DMS 273 treated with DMSO at 0.1 percent for 48 hours (cell line): ENCODE measurements at regions not wholly inside any gene's neighbourhood (a gene's known extent, or its start where the extent isn't known, plus 50 kb on each side); places are given as distances from the start of the nearest gene placed in this dataset.

Experiments used
- DNase-seq: peaks from one replicate; lab custom pipeline; 2025; lab: John Stamatoyannopoulos, UW

DNA sequence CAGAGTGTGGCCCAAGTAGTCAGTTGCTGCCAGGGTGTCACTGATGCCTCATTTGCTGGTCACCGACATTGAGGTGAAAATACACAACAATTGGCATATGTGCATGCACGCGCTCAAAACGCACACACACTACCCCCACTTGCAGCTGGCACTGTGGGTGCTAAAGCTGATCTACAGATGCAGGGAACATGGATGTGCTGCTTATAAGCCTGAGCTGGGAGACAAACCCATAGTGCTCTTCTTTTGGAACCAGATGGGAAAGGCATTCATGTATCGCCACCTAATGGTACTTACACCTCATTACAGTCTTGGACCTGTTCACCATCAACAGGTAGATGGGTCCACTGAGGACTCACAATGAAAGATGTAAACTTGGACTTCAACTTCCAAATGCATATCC lies 70.3 kb upstream of the CAMK1G start:
- peak; percentile 39 for DNase-seq

DNA sequence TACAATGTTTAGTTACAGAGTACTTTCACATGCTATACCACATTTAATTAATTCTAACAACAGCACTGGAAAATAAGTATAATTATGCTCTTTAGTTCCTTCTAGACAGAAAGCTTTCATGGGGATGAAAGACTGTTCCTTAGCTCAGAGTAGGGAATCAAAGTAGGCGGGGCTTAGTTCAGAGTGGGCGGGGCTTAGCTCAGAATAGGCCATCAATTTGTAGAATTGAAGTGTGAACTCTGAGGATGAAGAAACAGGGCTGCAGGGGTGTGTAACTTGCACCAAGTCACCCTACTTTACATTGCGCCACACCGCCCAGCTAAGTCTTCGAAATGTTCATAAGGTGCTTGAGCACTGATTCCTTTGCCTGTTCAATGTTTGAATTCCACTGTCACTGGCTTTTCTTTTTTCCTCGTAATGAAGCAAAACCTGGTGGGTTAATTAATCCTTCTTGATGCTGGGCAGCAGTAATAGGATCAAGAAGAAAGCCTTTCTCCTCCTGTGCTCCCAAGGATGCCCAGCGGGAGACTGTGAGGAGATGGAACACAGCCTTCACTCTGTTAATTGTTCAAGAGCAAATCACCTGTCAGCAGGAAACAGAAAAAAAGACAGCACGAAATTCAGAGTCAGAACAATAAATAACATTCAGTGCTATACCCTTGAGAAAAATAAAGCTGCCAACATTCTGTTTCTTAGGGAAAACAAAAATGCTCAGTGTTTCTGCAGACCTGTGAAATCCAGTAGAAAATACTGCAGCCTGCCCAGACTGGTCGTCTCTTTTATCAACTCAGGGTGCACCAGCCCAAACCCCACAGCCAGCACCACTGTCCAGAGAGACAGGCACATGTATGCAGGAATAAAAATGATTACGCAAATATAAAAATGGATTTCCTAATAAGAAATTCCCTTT lies 66.5 kb upstream of the CAMK1G start:
- no peak for DNase-seq

DNA sequence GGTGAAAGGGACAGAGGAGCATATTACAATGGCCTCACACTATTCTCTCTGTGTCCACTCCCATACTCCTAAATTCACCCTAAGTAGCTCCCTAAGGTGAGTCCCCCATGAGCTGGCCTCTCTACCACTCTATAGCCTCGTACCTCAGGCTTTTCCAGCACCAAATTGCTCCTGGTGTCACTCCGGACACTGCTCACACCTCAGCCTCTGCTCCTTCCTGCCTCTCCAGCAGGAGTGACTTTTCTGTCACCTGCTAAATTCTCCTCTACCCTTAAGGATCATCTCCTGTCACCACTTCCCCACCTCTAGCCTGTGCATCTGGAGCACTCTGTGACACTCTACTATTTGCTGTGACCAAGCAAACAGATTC lies 65.8 kb upstream of the CAMK1G start:
- no peak for DNase-seq

DNA sequence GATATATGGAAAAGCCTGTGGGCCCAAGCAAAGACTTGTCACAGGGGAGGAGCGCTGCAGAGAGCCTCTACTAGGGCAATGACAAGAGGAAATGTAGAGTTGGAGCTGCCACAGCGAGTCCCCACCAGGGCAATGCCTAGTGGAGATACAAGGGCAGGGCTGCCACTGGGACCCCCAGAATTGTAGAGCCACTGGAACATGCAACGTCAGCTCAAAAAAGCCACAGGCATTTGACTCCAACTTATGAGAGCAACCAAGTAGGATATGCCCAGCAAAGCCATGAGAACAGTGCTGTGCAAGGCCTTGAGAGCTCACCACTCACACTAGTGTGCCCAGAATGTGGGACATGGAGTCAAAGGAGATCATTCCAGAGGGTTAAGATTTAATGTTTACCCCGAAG lies 63.7 kb upstream of the CAMK1G start:
- DNase-seq = no peak

DNA sequence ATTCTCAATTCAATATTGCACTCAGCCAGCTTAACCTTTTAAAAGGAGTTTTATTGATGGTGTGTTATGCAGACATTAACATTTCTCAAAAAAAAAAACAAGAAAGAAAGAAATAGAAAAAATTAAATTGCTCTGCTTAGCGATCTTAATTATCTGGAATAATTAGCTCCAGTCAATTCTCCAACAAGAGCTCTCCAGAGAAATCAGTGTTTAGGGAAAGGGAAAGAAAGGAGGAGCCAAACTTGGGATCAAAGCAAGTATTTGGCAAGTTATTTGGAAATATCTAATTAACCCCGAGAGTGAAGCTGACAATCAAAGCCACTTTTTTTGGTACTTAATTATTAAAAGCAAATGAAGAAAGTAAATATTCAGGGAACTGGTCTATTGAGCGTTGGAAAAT lies 60.7 kb upstream of the CAMK1G start:
- DNase-seq = no peak

DNA sequence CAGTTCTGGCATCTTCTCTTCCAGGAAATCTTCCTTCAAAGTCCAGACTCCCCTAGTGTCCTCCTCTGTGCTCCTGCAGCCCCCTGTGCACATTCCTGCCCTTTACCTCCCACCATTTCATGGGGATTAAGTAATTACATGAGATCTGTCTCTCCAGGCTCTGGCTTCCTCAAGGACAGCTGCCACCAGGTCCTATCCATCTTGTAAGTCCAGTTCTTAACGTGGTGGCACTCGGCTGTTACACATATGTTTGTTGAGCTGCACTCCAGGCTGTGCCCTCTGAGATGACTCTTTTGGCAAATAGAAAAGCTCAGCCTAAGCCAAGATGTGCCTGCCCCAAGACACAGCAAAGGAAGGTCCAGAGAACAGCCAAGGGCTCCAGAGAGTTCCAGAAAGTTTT lies 57.4 kb upstream of the CAMK1G start:
- DNase-seq = no peak

DNA sequence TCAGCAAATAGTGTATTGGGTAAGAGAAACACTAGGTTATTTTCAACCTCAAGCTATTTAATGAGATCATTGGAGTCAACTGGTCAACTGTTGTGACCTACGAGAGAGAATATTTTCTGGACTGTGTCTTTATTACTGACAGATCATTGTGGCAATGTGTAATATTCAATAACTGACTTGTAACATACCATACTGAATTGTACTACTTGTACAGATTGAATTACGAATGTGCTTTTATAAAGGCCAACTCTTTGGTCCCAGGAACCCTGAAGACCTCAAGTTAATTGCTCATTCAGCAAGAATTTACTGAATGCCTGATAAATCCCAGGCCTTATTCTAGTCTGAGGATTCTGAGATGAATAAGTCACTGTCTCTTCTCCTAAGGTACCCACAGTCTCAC lies 56.1 kb upstream of the CAMK1G start:
- no peak for DNase-seq

DNA sequence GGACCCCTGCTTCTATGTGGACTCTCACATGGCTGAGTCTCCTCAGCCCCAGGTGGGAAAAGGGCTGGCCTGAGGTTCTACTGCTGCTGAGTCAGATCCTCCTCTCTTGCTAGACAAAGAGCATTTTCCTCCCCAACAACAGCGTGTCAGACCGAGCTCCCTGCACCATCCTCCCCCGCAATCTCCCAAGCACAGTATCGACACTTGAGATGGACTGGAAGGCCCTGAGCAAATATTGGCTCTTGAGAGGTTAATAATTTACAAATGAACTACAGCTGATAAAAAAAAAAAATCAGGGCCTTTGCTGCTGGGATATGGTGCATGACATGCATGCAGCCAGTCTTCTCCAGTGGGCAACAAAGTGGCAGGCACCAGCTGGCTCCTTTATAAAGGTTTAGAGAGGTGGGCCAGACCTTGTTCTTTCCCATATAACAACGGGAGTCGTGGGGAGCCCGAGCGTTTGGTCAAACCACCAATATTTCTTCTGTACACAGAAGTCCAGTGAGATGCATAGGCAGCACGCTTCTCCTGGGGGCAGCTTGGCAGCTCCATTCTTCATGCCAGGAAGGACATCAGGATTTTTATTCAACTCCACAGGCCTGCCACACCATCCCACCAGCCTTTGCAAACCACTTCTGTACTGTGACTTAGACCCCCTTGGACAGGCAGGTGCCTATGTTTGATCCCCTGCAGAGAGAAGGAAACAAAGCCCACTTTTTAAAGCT lies 55.4 kb upstream of the CAMK1G start:
- DNase-seq = no peak

DNA sequence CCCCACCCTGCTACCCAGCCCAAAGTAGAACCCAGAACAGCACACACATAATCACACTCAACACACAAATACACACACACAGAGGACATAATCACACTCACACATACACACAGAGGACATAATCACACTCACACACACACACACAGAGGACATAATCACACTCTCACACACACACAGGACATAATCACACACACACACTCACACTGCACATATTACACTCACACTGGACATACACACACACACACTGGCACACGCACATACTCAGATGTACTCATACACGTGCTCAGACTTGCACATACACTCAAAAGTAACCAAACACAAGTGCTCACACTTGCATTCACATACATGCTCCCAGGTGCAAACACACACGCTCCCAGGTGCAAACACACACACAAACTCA lies 54.3 kb upstream of the CAMK1G start:
- no peak for DNase-seq

DNA sequence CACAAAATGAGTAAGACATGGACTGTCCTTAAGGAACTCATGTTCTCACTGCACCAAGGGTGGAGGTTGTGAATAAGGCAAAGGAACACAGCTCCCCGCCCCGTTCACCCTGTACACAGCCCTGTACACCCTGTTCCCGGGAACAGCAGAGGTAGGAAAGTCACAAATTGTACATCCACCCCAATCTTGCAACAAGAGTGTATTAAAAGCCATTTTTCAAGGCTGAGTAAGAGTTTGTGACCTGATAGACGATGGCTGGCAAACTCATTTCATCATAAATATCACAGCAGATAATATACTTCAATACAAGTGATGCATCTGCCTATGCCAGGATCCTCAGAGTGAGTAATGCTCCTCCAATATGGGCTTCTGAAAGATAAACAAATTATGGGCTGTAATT lies 52.5 kb upstream of the CAMK1G start:
- DNase-seq = no peak

DNA sequence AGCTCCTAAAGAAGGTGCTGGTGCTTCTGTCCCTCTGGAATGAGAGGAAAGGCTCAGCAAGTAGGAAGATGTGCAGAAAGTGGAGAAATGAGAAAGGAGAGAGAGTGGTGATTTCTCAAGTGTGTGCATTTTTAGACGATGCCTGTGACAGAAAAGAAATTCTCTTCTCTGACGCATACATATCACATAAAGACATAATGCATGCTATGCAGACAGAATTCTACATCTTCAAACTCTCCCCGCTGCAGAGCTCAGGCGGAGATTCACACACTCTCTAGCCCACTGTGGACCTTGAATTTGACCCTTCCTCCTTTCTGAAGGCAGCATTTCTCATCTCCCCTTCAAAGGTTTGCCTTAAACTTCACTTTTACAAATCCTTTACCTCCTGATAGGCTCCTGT lies 52.0 kb upstream of the CAMK1G start:
- DNase-seq = no peak
